ENCODE measurements at regions not wholly inside any gene's neighbourhood (a gene's known extent, or its start where the extent isn't known, plus 50 kb on each side); places are given as distances from the start of the nearest gene placed in this dataset.
"Not testable (repeated sequence)": the region's sequence is repeated elsewhere in the genome, so short reads cannot be mapped to it uniquely, and the experiment has no call there.

GRCh38 chr3:192031941-192032340 lies 571.0 kb downstream of the PYDC2 start:
- no peak for DNase-seq (ENCODE audit: low spot score)

- no peak for DNase-seq (ENCODE audit: low spot score)
Measured at GRCh38 chr3:192033246-192033645, 572.3 kb downstream of the PYDC2 start.

DNA sequence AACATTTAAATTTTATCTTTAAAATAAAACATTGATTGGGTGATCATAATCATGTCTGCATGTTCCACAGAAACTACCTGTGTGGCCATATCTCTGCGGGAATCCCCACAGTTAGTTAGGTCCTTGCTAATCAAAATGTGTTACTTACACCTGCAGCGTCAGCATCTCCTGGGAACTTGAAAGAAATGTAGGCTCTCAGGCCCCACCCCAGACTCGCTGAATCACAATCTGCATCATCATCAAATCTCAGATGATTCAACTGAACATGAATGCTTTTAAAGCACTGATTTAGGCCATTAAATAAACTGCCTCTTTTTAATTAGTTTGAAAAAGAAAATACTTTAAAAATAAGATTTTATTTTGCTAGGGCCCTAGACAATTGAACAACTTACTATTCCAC lies 577.8 kb downstream of the PYDC2 start:
- no peak for DNase-seq (ENCODE audit: low spot score)

- DNase-seq (ENCODE audit: low spot score), result no peak
Measured at GRCh38 chr3:192039593-192039992, 578.6 kb downstream of the PYDC2 start.

- no peak for DNase-seq (ENCODE audit: low spot score)
Measured at GRCh38 chr3:192040282-192041043, 579.5 kb downstream of the PYDC2 start.

DNA sequence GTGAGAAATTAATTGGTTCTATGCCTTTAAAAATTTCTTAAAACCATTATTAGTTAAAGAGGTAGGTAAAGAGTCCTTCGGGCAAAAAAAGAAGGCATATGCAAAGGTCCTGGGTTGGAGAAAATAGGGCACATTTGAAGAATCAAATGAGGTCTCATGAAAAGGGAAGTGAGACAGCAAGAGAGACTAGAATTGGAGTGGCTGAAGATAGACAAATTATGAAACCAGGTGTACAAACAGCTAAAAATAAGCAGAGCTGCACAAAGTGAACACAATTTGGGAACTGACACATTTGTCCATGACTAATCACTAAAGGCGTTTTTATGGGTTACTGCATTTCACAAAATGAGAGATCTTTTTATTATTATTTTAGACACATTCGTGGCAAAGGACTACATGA lies 581.2 kb downstream of the PYDC2 start:
- DNase-seq (ENCODE audit: low spot score), result no peak

GRCh38 chr3:192054881-192055280 lies 593.9 kb downstream of the PYDC2 start:
- no peak for DNase-seq (ENCODE audit: low spot score)

DNA sequence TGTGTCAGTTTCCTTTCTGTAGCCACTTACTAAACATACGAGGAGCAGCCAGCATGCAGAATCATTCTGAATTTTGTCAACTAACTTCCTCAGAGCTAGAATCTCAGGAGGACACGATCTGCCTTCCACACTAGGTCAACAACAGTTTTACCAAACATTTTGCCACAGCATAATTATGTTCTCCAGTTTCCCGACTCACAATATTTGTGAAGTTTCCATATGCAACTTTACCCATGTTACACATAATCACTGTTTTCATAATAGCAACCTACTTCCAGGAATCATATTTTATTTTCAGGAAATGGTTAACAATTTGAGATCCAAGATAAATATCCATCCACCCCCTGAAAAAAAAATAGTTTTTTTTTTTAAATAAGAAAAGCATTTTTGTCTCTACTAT lies 595.0 kb downstream of the PYDC2 start:
- no peak for DNase-seq (ENCODE audit: low spot score)

GRCh38 chr3:192057261-192057660 lies 596.3 kb downstream of the PYDC2 start:
- DNase-seq (ENCODE audit: low spot score), result no peak

- no peak for DNase-seq (ENCODE audit: low spot score)
Measured at GRCh38 chr3:192060160-192060781, 599.3 kb downstream of the PYDC2 start.

GRCh38 chr3:192061426-192061825 lies 600.5 kb downstream of the PYDC2 start:
- DNase-seq (ENCODE audit: low spot score), result no peak

- DNase-seq (ENCODE audit: low spot score), result no peak
Measured at GRCh38 chr3:192062186-192062585, 601.2 kb downstream of the PYDC2 start.

DNA sequence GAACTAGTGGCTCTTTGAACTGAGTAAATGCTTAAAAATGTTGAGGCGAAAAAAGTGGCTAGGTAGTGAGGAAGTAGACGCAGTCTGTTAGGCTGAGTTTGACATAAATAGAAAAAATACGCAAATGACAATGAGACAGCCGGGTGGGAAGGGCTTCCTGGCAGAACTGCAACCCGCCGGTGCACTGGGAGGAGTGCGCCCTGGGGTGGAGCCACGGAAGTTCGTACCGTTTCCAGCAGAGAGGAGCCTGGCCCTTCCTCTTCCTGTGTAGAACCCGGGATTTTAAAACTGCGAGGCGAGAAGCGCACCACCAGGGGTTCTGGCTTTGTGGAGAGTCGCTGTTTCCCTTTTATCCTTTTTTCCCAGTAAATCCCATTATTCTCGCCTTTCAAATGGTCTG lies 602.6 kb downstream of the PYDC2 start:
- DNase-seq (ENCODE audit: low spot score), result no peak

GRCh38 chr3:192064959-192065358 lies 604.0 kb downstream of the PYDC2 start:
- DNase-seq (ENCODE audit: low spot score), result no peak

GRCh38 chr3:192066253-192066652 lies 605.3 kb downstream of the PYDC2 start:
- not testable (repeated sequence) for DNase-seq (ENCODE audit: low spot score)

DNA sequence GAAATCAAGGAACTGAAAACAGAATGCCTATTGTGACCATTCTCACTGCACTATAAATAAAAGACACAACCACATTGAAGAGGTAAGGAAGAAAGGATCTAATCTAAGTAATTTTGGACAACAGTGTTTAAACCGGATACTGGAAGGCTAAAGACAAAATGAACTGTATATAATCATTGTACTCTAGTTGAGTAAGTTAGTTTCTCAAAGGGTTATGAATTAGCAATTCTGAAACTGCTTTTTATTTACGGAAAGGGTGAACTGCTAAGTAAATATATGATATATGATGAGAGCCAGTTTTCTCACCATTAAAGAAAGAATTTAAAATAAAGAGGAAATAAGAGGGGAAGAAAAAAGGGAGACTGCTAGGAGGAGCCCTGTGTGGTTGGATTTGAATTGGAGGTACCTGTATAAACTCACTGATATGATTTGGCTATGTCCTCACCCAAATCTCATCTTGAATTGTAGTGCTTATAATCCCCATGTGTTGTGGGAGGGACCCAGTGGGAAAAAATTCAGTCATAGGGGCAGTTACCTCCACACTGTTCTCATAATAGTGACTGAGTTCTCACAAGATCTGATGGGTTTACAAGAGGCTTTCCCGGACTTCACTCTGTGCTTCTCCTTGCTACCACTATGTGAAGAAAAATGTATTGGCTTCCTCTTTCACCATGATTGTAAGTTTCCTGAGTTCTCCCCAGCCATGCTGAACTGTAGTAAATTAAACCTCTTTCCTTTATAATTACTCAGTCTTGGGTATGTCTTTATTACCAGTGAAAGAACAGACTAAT lies 607.7 kb downstream of the PYDC2 start:
- no peak for DNase-seq (ENCODE audit: low spot score)

DNA sequence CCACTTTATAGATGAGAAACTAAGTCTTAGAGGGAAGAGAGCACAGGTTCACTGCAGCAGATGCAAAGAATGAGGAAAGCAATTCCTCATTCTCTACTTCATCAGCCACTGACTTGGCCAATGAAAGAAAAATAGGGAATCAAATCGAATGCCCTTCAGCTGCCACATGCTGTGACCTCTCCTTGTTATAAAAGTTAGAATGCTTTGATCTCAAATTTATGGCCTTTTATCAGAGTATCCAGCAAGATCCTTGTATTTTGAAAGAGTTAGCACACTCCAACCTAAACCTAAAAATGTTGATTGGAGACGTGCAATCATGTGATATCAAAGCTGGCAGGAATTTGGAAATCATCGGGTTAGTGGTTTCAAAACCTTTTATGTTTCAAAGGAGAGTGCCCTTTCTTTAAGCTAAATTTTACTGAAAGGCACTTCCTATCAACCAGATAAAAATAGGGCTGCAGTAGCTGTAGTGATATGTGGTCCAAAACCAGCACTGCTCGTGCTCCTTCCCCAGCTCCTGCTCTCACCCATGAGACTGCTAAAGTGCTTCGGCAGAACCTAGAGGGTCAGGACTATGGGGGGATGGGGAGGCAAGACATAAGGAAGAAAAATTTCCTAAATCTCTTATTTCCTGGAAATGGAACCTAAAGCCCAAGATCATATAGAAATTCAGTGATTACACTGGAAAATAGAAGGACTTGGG lies 617.0 kb downstream of the PYDC2 start:
- DNase-seq (ENCODE audit: low spot score), result no peak

DNA sequence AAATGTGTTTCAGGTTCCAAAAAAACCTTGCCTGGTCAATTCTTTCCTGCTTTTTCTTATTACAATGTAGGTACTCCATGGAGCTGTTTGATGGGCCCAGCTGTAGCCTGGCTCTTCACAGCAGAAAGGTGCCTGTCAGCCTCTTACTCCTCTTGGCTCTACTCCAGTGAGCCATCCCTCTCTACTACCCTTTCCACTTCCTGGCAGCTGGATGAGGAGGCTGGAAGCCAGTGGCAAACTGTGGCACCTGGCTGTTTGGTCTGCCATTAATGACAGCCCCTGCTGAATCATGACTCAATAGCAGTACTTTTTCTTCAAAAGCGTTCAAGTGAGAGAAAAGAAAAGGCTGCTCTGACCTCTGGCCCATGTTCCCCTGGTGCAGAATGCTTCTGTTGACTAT lies 618.1 kb downstream of the PYDC2 start:
- no peak for DNase-seq (ENCODE audit: low spot score)

DNA sequence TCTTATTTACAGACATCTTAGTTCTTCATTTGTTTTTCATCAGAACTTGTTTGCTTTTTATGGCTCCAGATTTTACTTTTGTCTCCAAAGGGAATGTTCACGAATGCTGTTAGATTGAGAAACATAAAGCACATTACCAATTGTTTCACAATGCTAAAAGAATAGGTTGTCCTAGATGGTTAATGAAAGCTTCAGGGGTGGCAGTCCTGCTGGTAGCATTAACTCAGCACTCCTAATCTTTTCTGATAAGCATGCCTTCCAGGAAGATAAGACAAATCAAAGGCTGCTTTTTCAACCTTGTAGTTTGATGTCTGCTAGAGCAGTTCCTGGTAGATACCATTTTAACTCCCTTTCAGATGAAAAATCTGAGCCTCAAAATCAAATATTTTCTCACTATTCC lies 619.4 kb downstream of the PYDC2 start:
- no peak for DNase-seq (ENCODE audit: low spot score)

- DNase-seq (ENCODE audit: low spot score), result no peak
Measured at GRCh38 chr3:192082730-192083660, 622.0 kb downstream of the PYDC2 start.
